NCI-H1694 treated with DMSO at 0.1 percent for 48 hours (cell line): ENCODE measurements at regions not wholly inside any gene's neighbourhood (a gene's known extent, or its start where the extent isn't known, plus 50 kb on each side); places are given as distances from the start of the nearest gene placed in this dataset.

Source experiments
- DNase-seq: peaks from one replicate; lab custom pipeline; 2025; lab: John Stamatoyannopoulos, UW

DNA sequence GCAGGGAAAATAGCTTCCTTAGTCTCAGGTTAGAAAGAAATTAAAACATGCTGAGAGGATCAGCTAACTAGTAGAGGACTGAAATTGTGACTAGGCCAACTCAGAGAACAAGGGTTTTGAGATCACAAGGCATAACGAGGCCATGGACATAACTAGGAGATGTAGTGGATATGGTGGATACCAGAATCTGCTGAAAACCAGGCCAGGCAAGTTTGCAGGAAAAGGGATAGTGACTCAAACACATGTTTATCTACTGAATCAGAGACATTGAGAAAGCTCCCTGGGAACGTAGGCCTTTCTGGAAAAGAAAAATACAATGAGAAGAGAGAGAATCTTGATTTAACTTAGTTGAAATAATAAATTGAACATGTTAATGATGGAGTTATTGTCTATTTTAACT lies 326.5 kb upstream of the GBE1 start:
- no peak for DNase-seq

DNA sequence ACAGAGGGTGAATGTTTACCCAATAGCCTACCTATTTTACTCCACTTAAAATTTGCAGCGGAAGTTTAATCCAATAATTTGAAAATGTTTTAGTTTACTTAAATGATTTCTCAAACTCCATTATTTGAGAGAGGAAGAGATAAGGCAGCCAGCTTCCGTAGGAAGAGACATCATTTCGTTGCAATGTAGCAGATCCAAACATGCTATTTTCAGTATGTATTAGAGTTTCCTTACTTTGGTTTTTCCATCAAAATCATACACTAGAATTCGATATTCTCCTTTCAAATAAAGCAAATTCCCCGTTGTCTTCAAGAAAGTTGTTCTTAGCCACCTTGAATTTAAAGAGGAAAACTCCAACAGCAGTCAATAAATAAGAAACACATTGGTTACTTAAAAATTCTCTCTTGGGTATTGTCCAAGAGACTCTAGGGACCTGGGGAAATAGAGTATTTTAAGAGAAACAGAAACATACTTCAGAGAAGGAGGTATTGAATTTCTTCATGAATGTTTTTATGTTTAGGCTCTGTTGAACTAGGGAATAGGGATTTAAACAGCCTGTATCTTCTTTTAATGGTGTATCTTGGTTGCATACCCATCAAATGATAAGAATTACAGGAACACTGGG lies 324.5 kb upstream of the GBE1 start:
- no peak for DNase-seq

DNA sequence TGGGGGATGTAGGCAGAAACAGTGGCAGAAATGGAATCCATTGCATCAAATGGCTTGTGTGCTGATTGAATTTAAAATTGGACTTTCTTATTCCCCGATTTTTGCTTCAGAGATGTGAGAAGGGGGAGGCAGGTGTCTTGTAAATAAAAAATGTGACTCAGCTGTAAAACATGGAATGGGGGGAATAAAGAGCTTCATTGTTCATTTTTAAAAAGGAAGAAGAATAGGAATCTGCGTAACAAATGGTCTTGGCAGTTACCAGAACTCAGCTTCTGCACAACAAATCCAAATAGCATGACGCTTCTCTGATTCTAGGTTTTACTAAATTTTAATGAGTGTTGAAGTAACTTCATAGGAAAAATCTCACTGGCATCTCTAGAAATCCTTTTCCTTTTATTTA lies 323.9 kb upstream of the GBE1 start:
- DNase-seq: no peak

DNA sequence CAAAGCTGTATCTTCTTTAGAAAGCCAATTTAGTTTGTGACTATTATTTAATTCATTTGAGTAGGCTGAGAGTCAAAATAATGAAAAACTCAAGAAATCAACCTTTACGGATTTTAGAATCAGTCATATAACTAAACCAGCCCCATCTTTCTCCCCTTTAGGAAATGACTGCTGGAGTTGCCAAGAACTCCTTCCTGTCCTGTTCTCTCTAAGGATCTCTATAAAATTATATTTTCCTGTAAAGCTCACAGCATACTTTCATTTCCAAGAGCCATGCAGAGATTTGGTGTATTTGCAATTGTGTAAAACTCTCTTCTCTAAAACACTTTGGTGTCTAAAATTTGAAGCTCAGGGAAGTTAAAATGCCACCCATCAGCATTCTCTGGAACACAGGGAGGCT lies 323.4 kb upstream of the GBE1 start:
- DNase-seq: no peak

DNA sequence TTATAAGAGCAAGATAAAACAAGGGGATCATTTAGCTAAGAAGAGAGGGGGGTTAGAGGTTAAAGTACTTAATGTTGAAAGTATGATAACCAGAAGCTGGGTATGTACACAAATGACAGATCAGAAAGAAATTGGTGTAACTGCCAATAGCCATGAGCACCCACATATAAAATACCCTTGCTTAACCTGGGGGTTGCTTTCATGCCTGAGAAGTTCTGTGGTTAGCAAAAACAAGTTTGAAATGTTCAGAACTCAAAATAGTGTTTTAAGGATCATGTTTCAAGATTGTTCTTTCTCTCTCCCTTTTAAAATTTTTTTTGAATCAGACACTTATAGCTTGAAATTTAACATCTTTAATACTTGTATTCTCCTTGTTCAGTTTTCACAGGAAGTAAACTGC lies 321.4 kb upstream of the GBE1 start:
- DNase-seq: no peak

DNA sequence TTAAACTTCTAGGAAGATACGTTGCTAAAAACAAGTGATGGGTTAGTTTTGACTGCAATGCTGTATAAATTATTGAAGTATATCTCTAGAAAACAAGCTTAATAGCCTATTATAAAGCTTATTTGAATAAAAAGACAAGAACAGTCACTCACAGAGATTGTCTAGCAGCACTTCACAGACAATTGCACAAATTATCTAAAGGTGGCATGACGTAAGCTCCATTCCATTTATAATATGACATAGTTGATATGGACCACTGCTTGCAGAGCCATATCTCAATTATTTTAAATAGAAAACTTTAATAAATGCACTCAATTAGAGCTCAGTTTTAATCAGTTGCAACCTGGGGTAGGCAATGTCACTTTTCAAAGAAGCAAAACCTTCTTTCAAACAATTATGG lies 319.9 kb upstream of the GBE1 start:
- DNase-seq: no peak

DNA sequence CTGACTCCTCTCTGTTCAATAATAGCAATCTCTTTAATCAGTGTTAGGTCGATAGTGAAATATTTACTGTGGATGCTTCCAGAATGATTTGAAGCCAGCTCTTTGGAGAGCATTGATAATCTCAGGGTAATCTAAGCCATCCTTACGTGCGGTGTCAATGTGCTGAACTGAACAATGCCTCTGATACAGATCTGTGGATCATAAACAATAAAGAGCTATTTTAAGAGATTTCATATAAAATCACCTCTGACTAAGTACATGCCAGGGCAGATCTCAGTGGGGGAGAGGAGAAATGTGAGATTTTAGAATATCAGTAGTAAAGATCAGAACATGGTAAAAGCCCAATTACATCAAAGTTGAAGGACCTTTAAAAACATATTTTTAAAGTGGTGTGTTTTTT lies 319.3 kb upstream of the GBE1 start:
- no peak for DNase-seq

DNA sequence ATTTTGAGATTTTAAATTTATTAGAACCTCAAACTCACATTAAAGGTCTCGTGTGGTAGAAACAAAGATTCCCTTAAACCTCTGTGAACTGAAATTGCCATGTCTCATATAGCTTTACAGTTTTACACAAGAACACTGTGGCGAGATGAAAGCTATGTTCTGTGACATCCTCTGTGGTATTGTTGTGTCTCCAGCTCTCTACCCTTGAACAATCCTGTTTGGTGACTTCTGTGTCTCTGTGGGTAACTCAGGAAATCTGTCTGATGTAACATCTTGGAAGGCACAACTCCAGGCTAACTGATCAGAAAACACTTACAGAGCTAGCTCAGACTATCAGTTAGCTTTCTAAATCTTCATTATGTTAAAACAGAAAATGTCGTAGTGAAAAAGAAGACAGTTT lies 318.8 kb upstream of the GBE1 start:
- DNase-seq: no peak

DNA sequence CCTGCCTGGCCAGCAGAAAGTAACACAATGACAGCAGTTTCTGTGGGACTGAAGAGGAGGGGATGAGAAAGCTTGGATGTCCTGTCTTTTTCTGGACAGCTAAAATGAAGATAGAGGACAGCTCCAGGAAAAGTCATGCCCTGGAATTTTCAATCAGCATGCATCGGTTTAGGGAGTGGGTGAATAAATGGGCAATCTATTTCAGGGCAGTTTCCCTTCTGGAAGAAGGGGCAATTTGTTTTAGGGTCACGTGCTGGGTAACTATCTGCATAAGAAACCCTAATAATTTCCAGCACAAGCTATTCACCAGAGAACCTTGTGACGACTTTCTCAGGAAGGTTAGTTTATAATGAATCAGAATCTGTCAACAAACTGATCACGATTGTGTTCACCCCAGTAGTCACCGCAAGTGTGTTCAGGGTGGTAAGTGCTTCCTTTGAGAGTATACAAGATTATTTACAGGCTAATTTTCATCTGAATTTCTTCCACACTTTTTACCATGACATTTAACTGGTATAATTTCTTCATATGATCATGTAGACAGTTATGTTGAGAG lies 318.0 kb upstream of the GBE1 start:
- DNase-seq: no peak

DNA sequence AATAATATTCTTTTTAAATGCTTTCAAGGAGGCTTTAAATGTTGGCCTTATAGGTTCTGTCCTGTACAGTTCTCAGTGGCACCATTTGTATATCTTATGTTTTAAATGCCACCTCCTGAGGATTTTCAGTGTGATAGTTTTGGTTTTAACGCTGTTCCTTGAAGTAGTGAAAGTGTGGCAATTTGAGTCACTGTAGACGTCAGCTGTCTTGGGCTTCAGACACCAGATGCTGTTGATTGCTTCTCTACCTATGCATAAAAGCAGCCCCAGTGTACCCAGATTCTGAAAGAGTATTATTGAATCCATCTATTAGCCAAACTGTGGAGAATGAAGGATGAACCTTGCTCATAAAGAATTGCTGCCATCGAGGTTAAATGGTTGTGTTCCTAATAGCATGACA lies 316.8 kb upstream of the GBE1 start:
- DNase-seq: no peak

DNA sequence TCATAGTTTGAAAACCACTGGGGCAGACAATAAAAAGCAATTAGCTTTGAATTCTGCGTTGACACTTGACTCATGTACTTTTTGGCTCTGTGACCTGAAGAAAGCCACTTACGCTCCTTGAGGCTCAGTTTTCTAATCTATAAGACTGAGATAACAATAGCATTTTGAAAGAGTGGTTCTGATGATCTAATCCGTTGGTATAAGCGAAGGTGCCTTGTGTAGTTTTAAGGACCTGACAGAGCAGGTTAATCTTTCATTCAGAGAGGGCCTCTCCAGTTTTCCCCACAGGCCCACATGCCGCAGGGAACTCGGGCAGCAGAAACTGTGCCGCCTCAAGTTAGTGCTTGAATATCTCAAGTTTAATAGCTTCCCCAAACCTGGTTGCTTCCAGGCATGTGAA lies 306.0 kb upstream of the GBE1 start:
- no peak for DNase-seq

DNA sequence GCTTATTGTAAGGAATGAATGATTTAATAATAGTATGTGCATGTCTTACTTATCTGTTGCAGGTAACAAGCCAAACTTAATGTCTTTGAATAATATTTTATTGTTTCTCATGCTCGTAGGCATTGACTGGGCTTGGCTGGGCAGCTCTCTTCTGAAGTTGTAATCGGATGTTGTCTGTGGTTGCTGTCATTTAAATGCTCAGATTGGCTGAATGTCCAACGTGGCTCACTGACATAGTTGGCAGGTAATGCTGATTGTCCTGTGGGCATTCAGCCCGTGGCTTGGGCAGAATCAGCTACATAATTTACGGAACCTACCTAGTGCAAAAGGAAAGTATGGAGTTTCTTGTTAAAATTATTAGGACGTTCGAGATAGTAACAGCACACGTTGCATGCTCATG lies 297.4 kb upstream of the GBE1 start:
- DNase-seq: no peak

DNA sequence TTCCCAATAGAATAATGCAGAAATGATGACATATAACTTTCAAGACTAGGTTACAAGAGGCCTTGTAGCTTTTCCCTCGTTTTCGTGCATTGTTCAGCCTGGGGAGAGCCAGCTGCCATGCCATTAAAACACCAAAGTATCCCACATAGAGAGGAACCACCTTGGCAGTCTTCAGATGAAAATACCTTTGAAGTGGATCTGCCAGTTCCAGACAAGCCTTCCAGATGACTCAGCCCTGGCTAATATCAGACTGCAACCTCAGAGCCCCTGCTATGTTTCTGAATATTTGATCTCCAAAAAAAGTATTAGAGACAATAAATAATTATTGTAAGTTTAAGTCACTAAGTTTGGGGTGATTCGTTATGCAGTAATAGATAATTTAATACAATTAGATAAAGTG lies 294.3 kb upstream of the GBE1 start:
- DNase-seq: no peak

DNA sequence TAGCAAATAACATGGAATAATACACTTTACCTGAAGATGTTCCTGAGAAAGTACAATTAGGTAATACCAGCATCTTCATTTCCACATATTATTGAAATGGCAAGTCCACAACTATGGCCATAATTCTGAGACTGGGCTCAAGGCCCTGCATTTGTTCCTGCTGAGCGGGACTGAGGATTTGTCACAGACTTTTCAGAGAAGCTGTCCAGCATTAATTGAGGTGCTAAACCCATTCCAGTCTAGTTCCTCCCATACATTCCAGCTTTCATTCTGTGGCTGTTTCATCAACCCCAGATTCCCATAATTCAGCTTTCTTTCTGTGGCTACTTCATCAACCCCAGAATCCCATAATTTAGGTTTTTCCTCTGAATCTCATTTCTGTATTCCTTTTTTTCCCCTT lies 293.4 kb upstream of the GBE1 start:
- no peak for DNase-seq

DNA sequence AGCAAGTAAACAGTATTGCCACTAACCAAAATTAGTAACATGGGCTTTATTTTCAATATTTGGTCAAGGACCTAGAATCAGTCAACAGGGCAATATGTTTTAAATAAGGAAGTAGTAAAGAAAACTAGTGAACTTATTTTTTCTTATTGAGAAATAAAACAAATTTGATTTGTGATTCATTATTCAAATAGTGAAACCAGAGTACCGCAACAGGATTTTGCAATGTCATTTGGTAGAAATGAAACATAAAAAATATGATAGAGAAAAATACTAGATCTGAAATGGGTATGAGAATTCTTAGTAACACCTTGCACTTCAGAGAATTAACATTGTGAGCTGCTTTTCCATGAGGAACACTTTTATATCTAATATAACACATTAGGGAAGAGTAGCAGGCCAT lies 291.8 kb upstream of the GBE1 start:
- DNase-seq: no peak

DNA sequence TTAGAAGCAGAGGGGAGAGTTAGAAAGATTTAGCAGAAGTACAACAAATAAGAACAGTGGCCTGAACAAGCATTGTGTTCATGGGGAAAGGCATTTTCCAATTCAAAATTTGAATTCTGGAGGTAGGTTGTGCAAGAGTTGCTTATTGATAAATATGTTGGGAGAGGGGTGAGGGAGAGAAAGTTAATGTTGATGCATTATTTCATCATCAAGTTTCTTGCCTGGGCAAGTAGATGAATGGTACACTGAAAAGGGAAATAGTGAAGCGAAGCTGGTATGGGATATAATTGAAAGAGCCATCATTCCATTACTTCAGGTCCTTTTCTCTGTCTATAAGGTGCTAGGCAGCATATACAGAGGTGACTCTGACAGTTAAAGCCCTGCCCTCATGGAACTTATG lies 288.9 kb upstream of the GBE1 start:
- no peak for DNase-seq

DNA sequence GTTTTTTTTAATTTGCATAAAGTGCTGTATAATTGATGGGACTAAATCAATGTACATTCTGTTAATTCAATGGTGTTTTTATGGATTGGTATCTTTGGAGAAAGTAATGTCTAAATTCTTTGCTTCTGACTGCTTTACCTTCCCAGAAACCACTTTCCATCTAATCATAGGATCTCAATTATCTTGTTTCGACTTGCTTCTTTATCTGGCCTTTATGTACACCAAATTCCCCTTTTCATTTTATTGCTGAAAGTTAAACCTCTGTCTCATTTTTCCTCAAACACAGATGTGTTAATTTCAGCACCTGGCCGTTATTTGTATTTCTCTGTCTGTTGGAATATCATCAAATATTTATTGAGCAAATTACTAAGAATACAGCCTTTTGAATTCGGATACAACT lies 287.3 kb upstream of the GBE1 start:
- no peak for DNase-seq

DNA sequence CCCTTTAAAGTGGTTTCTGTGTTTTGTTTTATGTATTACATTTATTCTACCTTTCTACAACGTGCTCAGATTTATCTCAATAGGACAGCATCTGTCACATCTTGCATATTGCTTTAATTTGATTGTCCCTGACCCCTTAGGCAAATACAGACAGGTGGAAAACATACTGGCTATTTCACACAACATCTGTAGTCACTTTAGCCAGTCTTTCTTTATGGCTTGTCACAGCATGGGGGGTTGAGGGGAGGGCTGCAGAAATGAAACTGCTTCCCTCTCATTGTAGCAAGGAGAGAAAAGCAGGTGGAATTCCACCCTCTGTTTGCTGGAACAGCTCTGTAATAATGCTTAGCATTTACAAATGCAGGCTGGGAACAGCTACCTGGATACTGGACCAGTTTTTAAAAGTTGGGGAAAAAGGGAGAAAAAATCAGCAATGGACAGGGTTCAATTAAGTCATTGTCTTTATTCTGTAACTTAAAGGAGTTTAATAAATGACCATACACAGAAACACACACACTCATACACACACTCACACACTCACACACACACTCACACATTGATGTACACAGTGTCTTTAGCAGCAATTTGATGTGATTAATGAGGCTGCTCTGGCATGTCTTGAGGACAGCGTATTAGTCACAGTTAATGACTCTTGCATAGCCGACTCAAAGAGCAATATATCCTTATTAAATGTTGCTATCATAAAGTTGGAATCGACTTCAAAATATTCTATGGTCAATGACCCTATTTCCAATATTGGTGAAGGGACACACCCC lies 283.7 kb upstream of the GBE1 start:
- no peak for DNase-seq

DNA sequence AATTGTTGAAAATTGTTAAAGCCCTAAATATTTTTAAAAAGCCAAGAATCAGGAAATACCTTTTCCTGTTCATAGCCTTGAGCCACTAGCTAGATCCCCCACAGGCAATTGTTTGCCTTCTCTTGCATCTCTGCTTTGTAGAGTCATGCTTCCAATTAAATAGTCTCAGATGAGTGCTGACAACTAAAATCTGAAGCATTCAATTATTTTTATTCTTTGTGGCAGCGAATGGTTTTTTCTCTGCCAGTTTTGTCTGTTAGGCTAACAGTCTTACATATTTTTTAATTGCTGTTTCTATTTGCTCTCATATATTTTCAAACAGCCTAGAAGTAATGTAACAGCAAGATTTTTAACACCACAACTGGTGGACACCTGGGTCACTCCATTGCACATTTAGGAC lies 277.1 kb upstream of the GBE1 start:
- no peak for DNase-seq

DNA sequence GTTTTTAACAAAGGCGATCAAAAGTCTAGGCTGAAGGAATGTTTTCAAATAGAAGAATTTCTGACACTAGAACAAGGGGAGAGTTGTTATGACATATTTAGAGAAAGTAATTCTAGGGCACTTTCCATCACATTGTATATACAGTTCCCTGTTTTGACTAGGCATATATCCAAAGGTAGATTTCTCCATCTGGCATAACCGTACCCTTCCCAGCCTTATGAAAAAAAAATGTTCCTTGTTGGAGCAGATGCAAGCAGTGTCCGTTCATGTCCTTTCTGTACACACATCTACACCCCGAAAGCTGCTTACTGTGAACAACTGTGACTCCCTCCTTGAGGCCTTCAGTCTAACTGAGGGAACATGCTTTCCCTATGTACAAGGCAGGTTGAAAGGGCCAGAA lies 271.7 kb upstream of the GBE1 start:
- DNase-seq: no peak

DNA sequence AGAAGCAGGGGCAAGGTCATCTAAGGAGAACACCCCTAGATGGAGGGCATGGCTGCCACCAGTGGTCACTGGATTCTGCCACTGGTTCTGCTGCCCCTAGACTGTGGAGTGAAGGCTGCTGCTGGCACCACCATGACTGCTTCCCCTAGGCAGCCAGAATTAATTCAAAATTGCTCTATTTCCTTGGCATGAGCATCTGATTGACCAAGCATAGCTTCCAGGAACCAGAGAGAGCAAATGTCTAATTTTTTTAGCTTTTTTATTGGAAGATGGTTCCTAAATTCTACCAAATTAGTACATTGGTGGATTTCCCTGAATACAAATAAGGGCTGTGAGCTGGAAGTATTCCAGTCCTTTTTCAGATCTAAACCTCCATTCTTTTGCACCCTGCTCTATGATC lies 270.2 kb upstream of the GBE1 start:
- DNase-seq: no peak

DNA sequence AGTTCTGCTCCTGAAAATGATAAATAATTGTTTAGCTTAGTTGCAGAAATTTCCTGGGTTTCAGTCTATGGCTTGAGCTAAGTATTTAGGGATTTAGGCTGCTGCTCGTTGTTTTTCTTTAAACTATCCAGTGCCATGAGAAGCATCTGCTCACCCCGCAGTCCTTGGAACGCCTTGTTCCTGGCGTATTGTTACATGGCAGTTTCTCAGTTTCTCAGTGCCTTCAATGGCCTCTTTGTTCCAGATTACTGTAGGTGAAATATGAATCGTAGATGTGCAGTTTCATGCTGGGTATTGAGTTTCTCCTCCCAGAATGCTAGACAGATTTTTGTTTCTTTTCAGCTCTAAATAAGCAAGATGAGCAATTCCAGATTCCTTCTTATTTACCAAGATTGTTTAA lies 269.5 kb upstream of the GBE1 start:
- DNase-seq: no peak

DNA sequence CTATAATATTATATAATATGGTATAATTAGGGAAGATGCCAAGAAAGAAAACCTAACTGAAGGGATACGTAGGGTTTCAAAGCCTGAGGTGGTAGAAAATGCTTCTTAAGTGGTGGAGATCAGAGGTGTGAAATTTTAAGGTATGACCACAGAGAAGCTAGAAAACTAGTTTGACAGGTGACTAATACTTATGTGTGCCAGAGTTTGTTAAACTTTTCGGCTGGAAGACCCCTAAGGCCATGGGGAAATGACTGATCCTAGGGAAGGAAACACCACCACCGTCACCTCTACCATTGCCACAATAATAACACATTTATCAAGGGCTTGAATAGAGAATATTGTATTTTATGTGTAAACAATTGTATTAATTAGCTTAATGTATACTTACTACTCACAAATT lies 261.4 kb upstream of the GBE1 start:
- DNase-seq: no peak

DNA sequence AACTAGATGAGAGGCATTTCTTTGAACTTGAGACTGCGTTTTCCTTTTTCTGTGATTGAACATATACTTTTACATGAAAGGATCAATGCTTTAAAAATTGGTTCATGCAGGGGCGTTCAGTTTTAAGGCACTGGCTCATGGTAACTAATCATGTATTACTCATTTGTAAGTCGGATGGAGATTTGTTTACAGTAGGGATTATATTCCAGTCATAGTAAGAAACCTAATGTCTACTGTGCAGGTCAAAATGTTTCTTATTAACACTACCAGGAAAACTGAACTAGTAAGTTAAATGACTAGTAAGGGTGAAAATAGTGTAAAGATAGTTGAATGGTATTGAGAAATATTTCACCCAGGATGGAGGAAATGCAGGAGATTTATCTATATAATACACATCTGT lies 258.8 kb upstream of the GBE1 start:
- DNase-seq: no peak
